MG63 (cell line): ENCODE measurements at regions not wholly inside any gene's neighbourhood (a gene's known extent, or its start where the extent isn't known, plus 50 kb on each side); places are given as distances from the start of the nearest gene placed in this dataset.

Experiments
- DNase-seq: peaks from one replicate; pipeline ENCODE4 v3.0.0-alpha.2; 2020
- H3K27me3 ChIP-seq: fragments of 250-450 bp; sonication (Bioruptor Pico); 2 replicates; pipeline ENCODE4 v1.5.1; 2020; ENCODE audit warnings: mild to moderate bottlenecking, moderate library complexity
- H3K36me3 ChIP-seq: fragments of 250-450 bp; sonication (Bioruptor Pico); 2 replicates; pipeline ENCODE4 v1.5.1; 2020; ENCODE audit warnings: mild to moderate bottlenecking, moderate library complexity
- H3K4me3 ChIP-seq: fragments of 250-450 bp; sonication (Bioruptor Pico); 2 replicates; pipeline ENCODE4 v1.5.1; 2020; ENCODE audit warnings: mild to moderate bottlenecking, moderate library complexity
- H3K9me3 ChIP-seq: fragments of 250-450 bp; sonication (Bioruptor Pico); 2 replicates; pipeline ENCODE4 v1.5.1; 2020; ENCODE audit warnings: mild to moderate bottlenecking, moderate library complexity

- Histone ChIP-seq H3K4me3 (no peak overlapping the region), H3K36me3 (no peaks in the 10 kb centered on the region), H3K9me3 (no peaks in the 10 kb centered on the region), H3K27me3 (no peaks in the 10 kb centered on the region)
- no peak for DNase-seq
These were observed 180.5 kb downstream of the PIK3R1 start for GRCh38 chr5:68395926-68396511.

GRCh38 chr5:68396722-68397121 is 181.2 kb downstream of the PIK3R1 start:
- Histone ChIP-seq H3K27me3 (no peaks in the 10 kb centered on the region), H3K9me3 (no peaks in the 10 kb centered on the region), H3K36me3 (no peaks in the 10 kb centered on the region), H3K4me3 (no peak overlapping the region)
- DNase-seq, result no peak

- Histone ChIP-seq H3K27me3 (no peaks in the 10 kb centered on the region), H3K4me3 (no peak overlapping the region)
These were observed 182.7 kb downstream of the PIK3R1 start for GRCh38 chr5:68398146-68398812.

DNA sequence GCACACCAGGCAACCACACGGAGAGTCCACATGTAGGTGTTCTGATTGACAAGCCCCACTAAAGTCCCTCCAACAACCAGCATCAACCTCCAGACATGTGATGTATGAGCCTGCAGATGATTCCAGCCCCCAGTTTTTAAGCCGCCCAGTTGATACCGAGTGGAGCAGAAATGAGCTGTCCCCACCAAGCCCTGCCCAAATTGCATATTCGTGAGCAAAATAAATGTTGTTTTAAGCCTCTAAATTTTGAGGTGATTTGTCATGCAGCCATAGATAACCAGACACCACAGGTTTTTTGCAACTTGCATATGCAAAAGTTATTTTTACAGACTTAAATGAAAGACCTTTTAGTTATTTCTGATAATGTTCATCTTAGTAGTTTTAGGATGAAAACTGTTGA is 187.7 kb downstream of the PIK3R1 start:
- Histone ChIP-seq H3K36me3 (no peaks in the 10 kb centered on the region), H3K4me3 (no peak overlapping the region), H3K9me3 (no peaks in the 10 kb centered on the region), H3K27me3 (no peaks in the 10 kb centered on the region)
- no peak for DNase-seq

More at GRCh38 chr5:68398146-68398812, 182.7 kb downstream of the PIK3R1 start:
- no peak for DNase-seq
- Histone ChIP-seq H3K9me3 (no peaks in the 10 kb centered on the region), H3K36me3 (no peaks in the 10 kb centered on the region)

DNA sequence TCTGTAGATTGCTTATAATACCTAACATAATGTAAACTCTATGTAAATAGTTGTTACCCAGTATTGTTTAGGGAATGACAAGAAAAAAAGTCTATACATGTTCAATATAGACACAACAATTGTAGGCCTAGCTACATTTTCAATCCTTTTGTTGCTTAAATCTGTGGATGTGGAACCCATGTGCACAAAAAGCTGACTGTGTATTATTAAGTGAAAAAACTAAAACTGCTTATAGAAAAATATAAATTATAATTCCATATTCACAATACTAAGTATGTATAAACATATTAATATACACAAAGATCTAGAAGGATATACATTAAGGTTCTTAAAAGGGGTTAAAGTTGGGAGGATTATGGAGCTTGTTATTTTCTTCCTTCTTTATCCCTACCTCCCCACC is 188.7 kb downstream of the PIK3R1 start:
- H3K36me3 ChIP-seq, result no peaks in the 10 kb centered on the region
- H3K9me3 ChIP-seq, result no peaks in the 10 kb centered on the region
- no peaks in the 10 kb centered on the region for H3K27me3 ChIP-seq
- no peak for DNase-seq
- H3K4me3 ChIP-seq, result no peak overlapping the region

DNA sequence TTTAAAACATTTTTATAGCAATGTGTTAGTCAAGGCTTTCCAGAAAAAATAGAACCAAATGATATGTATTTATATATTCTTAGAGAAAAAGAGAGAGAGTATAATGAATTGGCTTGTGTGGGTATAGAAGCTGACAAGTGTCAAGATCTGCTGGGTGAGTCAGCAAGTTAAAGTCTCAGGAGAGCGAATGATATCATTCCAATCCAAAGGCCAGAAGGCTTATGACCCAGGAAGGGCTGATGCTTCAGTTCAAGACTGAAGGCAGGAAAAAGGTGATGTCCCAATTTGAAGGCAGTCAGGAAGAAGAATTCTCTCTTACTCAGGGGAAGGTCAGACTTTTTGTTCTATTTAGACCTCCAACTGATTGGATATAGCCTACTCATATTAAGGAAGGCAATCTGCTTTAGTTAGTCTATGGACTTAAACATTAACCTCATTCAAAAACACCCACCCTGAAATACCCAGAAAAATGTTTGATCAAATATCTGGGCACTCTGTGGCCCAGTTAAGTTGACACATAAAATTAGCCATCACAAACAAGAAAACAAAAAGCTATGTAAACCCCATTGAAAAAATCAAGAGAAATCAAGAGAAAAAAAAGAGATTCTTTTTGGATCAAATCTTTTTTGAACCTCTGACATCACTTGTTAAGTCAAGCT is 189.6 kb downstream of the PIK3R1 start:
- DNase-seq, result no peak
- Histone ChIP-seq H3K27me3 (no peaks in the 10 kb centered on the region), H3K4me3 (no peak overlapping the region)

DNA sequence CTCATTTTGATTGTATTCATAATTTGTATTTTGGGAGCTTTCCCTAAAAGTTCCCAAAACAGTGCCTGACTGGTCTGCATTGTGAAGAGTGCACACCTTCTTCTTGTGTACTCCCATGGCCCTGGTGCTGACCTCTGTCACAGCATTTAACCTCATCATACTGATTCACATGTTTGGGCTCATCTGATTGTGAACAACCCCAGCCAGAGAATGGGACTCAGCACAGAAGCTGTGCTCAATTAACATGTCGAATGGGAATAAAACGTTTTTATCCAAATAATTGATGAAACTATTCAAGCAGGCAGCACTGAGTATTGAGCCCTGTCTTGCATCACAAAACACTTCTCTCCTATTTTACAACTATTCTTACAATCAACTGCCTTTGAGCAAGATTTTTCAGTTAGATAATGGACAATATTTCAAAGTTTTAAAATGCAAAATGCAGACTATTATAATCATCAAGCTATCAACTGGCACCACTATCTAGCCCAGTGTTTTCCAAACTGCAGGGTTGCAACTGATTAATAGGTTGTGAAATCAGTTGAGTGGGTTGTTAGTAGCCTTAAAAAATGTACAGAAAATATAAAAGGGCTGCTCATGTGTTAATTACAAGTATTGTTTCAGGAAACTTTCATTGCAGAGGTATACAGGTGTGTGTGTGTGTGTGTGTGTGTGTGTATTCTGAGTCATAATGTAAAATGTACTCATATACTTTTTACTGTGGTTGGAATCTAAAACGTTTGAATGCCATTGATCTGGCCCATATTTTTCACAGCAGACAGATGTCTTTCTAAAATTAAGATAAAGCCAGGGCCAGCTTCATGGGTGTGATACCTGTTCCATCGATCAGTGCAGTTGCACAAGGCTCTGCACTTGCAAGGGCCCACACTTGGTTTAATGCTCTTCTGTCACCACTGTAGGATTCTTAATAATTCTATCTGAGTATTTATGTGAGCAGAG is 190.5 kb downstream of the PIK3R1 start:
- DNase-seq, result no peak
- no peaks in the 10 kb centered on the region for H3K36me3 ChIP-seq
- no peaks in the 10 kb centered on the region for H3K27me3 ChIP-seq
- no peak overlapping the region for H3K4me3 ChIP-seq
- H3K9me3 ChIP-seq, result no peaks in the 10 kb centered on the region

More for the DNA sequence above, 189.6 kb downstream of the PIK3R1 start:
- Histone ChIP-seq H3K9me3 (no peaks in the 10 kb centered on the region), H3K36me3 (no peaks in the 10 kb centered on the region)

- H3K4me3 ChIP-seq, result no peak overlapping the region
- H3K9me3 ChIP-seq, result no peaks in the 10 kb centered on the region
- no peak for DNase-seq
- H3K36me3 ChIP-seq, result no peaks in the 10 kb centered on the region
- H3K27me3 ChIP-seq, result no peaks in the 10 kb centered on the region
These were observed 191.2 kb downstream of the PIK3R1 start for GRCh38 chr5:68406767-68407241.

DNA sequence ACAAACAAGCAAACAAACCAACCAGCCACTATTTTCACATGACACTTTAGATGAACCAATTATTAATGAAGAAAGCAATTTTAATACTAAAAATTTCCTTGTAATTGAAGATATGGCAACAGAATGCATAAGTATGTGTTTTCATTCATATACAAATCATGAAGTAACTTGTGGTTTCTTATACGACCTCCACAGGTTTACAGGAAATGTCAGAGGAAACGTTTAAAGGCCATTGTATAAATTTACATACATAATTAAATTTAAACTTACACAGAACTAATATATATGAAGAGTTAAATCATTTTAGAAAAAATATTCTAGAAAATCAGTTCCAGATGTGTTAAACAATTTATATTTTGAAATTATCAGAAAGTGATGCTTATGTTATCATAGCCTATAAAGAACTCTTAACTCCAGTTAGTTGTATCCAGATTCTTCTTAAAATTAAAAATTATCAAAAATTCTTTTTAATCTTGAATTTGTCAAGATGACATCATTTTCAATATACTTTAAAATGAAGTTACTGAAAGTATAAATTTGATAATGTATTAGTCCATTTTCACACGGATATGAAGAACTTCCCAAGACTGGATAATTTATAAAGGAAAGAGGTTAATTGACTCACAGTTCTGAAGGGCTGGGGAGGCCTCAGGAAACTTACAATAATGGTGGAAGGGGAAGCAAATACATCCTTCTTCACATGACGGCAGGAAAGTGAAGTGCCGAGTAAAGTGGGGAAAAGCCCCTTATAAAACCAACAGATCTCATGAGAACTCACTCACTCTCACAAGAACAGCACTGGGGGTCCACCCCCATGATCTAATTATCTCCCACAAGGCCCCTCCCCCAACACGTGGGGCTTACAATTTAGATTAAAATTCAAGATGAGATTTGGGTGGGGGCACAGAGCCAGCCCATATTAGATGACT is 192.0 kb downstream of the PIK3R1 start:
- no peaks in the 10 kb centered on the region for H3K27me3 ChIP-seq
- no peak overlapping the region for H3K4me3 ChIP-seq
- H3K36me3 ChIP-seq, result no peaks in the 10 kb centered on the region
- no peaks in the 10 kb centered on the region for H3K9me3 ChIP-seq
- no peak for DNase-seq

DNA sequence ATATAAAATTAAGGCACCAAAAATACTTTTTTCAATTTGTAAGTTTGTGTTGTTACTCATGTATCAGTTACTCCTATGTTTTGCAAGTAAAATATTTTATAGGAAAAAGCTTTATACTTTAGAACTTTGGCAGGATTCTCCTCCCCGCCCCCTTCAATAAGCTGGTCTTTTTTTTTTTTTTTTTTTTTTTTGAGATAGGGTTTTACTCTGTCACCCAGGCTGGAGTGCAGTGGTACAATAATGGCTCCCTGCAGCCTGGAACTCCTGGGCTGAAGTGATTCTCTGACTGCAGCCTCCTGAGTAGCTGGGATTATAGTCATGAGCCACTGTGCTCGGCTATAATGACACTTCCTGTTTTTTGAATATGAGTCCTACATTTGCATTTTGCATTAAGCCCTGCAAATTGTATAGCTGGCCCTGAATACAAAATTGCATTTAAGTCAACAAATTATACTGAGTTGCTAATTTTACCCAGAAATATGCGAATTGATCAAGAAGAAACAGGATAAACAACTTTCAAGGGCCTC is 192.9 kb downstream of the PIK3R1 start:
- no peak for DNase-seq
- H3K4me3 ChIP-seq, result no peak overlapping the region
- no peaks in the 10 kb centered on the region for H3K27me3 ChIP-seq
- no peaks in the 10 kb centered on the region for H3K9me3 ChIP-seq
- no peaks in the 10 kb centered on the region for H3K36me3 ChIP-seq

DNA sequence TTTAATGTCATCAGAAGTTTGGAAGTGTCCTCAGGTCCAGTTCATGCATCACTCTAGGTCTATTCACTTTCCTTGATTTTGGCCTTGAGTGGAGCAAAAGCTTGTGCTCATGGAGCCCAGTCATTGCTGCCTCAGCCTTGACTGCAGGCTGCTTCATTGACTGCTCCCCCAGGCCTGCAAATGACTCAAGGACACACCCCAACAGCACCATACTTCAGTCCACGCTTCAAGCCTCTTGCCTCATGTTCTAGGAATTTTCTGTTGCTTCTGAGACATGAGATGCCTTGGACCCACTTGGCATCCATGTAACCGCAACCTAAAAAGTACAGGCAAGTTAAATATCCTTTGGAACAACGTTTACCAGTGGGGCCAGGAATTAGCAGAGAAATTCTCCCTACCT is 193.7 kb downstream of the PIK3R1 start:
- H3K36me3 ChIP-seq, result no peaks in the 10 kb centered on the region
- no peaks in the 10 kb centered on the region for H3K27me3 ChIP-seq
- DNase-seq, result peak; percentile 52
- no peaks in the 10 kb centered on the region for H3K9me3 ChIP-seq
- no peak overlapping the region for H3K4me3 ChIP-seq

- Histone ChIP-seq H3K4me3 (no peak overlapping the region), H3K9me3 (no peaks in the 10 kb centered on the region), H3K27me3 (no peaks in the 10 kb centered on the region), H3K36me3 (no peaks in the 10 kb centered on the region)
- no peak for DNase-seq
These were observed 195.6 kb downstream of the PIK3R1 start for GRCh38 chr5:68411161-68411560.

DNA sequence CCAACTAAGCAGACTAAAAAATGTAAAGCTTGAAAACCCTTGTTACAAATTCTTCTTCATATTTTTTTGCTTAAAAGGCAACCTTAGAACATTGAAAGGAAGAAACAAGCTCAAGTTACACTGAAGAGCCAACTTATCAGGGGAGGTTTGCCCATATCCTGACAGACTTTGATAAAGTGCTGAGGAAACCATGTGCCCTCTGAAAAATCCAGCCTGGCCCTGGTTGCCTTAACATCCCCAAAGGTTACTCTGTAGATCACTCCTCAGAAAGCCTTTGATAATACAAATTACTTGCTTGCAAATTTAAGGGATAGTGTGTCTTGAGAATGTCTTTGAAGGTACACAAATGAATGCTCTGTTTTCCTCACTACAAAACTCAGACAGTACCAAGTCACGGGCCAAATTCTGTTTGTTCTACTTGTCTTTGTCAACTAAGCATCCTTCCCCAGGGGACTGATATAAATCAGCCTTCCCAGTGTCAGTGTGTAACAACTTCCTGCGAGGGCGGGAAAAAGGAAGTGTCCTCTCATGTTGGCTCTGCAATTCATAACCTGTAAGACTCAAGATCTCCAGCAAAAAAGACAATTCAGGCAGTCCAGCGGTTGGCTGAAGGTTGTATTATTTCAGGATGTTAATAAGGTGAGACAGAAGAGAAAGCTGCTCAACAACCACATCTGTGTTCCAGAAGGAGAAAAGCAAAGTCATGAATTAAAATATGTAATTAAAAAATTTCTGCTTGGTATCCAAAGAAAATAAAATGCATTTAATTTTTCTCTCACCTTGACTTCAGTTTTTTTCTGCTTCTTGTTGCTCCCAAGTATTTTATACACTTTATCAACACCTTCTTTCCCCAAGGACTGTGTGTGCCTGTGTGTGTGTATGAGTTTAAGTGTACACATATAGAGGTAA is 199.9 kb downstream of the PIK3R1 start:
- no peak overlapping the region for H3K4me3 ChIP-seq
- no peaks in the 10 kb centered on the region for H3K36me3 ChIP-seq
- no peaks in the 10 kb centered on the region for H3K27me3 ChIP-seq
- DNase-seq, result no peak
- no peaks in the 10 kb centered on the region for H3K9me3 ChIP-seq

DNA sequence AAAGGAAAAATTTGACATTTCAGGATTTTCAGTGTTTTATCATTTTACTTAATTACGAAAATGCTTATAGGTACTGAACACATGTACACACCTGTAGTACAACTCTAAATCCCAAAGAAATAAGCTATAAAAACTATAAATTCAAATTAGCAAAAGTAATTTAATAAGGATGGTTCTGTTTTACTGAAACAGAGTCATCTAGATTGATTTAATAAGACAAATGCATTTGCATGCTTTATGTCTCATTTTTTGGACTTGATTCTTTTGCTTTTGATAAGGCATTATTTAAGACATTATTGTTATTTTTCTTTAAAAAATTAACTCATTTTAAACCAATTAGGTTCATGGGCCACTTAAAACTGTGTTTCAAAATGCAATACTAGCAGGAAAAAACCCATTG is 201.2 kb downstream of the PIK3R1 start:
- Histone ChIP-seq H3K9me3 (no peaks in the 10 kb centered on the region), H3K27me3 (no peaks in the 10 kb centered on the region), H3K4me3 (no peak overlapping the region), H3K36me3 (no peaks in the 10 kb centered on the region)
- DNase-seq, result no peak

- no peaks in the 10 kb centered on the region for H3K27me3 ChIP-seq
- DNase-seq, result no peak
- H3K4me3 ChIP-seq, result no peak overlapping the region
- no peaks in the 10 kb centered on the region for H3K36me3 ChIP-seq
- no peaks in the 10 kb centered on the region for H3K9me3 ChIP-seq
These were observed 202.6 kb downstream of the PIK3R1 start for GRCh38 chr5:68418201-68418600.
